GM13976 (cell line): ENCODE measurements at regions not wholly inside any gene's neighbourhood (a gene's known extent, or its start where the extent isn't known, plus 50 kb on each side); places are given as distances from the start of the nearest gene placed in this dataset.

Experiments used
- DNase-seq: peaks from one replicate; pipeline ENCODE4 v3.0.0; 2012; ENCODE audit warnings: low spot score
- in situ Hi-C: fragments of 300-500 bp; cut with MboI; formaldehyde crosslinking; loops from one replicate; pipeline ENCODE4 v1.12.0; 2022; ENCODE audit warnings: low sequenced_read_pairs, mixed read lengths, inconsistent platforms; ENCODE audit not compliant: unreplicated experiment
- TF ChIP-seq, protein P1 (sequence below): IDR thresholded peaks from 2 replicates; pipeline ENCODE4 v1.5.1; 2012; ENCODE audit warnings: borderline replicate concordance, mild to moderate bottlenecking; ENCODE audit not compliant: insufficient read depth; ENCODE audit errors: extremely low read depth, missing control alignments, control extremely low read depth

DNA sequence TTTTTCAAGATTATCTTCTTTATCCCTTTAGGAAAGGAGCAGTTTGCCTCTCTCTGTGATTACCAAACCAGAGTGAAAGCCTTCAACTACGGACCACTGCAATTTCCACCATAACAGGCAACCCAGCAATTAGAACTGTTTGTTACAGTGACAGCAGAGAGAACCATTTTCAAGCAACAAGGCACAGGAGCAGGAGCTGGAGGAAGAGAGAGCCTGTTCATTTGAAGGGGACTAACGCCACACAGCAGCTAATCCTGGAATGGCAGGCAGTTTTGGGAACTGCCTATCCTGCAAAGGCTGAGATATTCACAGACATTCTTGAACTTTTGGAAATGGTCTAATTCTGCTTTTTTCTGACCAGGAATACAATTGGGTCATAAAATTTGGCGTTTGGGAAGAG, 1541.9 kb upstream of the PIK3C3 start:
- no peak for DNase-seq
- in situ Hi-C loops = no loop called here

GRCh38 chr18:40412410-40412809, 1542.6 kb upstream of the PIK3C3 start:
- no peak for DNase-seq
- in situ Hi-C loops = no loop called here
- TF ChIP-seq, protein P1, sequence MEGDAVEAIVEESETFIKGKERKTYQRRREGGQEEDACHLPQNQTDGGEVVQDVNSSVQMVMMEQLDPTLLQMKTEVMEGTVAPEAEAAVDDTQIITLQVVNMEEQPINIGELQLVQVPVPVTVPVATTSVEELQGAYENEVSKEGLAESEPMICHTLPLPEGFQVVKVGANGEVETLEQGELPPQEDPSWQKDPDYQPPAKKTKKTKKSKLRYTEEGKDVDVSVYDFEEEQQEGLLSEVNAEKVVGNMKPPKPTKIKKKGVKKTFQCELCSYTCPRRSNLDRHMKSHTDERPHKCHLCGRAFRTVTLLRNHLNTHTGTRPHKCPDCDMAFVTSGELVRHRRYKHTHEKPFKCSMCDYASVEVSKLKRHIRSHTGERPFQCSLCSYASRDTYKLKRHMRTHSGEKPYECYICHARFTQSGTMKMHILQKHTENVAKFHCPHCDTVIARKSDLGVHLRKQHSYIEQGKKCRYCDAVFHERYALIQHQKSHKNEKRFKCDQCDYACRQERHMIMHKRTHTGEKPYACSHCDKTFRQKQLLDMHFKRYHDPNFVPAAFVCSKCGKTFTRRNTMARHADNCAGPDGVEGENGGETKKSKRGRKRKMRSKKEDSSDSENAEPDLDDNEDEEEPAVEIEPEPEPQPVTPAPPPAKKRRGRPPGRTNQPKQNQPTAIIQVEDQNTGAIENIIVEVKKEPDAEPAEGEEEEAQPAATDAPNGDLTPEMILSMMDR = no peak

More for the DNA sequence above, 1541.9 kb upstream of the PIK3C3 start:
- TF ChIP-seq, protein P1 = no peak

GRCh38 chr18:40407909-40408308, 1547.1 kb upstream of the PIK3C3 start:
- TF ChIP-seq, protein P1 = no peak
- in situ Hi-C loops = no loop called here
- DNase-seq = no peak

DNA sequence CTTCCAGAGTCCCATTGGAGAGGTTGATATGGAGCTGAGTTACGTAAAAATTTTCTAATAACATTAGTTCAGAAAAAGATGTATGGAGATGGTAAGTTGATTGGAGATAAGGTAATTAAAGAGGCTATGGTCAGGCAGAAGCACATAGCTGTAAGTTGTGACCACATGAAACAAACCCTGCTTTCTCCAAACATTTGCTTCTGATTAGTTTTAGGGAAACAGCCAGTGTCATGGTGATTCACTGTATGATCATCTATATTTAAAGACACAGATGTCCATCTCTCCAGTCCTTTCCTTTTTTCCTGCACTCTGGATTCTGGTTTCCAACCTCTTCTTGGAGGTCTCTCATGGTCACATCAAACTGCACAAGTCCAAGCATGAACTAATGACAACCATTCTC, 1550.8 kb upstream of the PIK3C3 start:
- TF ChIP-seq, protein P1 = no peak
- DNase-seq = no peak
- in situ Hi-C loops = no loop called here

DNA sequence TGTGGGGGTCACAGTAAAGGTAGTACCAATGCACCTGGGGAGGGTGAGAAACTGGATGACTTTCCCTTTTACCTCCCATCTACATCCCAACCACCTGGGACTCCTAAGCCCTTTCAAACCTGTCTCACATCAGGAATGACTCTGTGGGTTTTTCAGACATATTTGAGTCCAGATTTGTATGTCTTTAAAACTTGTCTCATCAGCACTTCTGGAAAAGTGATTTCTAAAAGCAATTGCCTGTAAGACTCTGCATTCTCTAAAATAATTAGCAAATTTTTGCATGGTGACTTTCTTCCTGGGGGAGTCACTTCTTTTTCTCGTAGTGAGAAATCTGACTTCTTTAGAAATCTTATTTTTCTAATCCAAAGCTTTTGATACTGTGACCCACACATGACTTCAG, 1553.0 kb upstream of the PIK3C3 start:
- no peak for DNase-seq
- in situ Hi-C loops = no loop called here
- TF ChIP-seq, protein P1 = no peak

DNA sequence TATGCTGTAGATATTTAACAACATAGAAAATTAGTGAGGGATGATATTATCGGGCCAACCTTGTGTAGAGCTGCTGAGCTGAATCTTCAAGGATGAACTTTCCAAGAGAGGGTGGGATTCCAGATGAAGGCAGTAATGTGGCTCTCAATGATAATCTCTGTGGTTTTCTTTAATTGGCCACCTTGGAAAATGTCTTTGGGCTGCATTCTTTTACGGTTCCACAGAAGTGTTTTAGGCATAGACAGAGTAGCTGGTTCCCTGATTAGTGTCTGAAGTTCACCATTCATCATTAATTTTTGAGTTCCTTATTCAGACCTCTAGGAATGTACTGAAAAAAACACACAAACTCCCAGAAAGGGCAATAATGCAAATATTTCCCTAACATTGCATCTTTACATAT, 1566.9 kb upstream of the PIK3C3 start:
- no peak for DNase-seq
- TF ChIP-seq, protein P1 = no peak
- in situ Hi-C loops = no loop called here

- in situ Hi-C loops = no loop called here
- TF ChIP-seq, protein P1 = no peak
These were observed 1567.8 kb upstream of the PIK3C3 start for GRCh38 chr18:40387130-40387787.

More at GRCh38 chr18:40387130-40387787, 1567.8 kb upstream of the PIK3C3 start:
- no peak for DNase-seq
